WTC11 (cell line): ENCODE measurements at regions not wholly inside any gene's neighbourhood (a gene's known extent, or its start where the extent isn't known, plus 50 kb on each side); places are given as distances from the start of the nearest gene placed in this dataset.

Experiments
- ATAC-seq: fragments of 200-7000 bp; cut with Tn5 transposase; 2 replicates; pipeline ENCODE4 v1.10.0; 2021; ENCODE audit warnings: mild to moderate bottlenecking, moderate library complexity
- CTCF ChIA-PET: fragments of 300-600 bp; sonication (Branson Sonifier 250); formaldehyde crosslinking; loops from one replicate; lab custom pipeline; 2021; ENCODE audit warnings: antibody characterized with exemption; lab: Charles Lee
- POLR2A ChIA-PET: fragments of 350-600 bp; sonication (Branson Sonifier 250); formaldehyde crosslinking; loops from one replicate; lab custom pipeline; 2021; ENCODE audit warnings: antibody characterized with exemption; lab: Charles Lee
- DNase-seq: peaks from one replicate; pipeline ENCODE4 v3.0.0; 2021; ENCODE audit warnings: low spot score
- H3K27ac Mint-ChIP-seq: 2 replicates; pipeline ENCODE4 v1.8.0; 2021; ENCODE audit warnings: mixed read lengths
- H3K27me3 Mint-ChIP-seq: 2 replicates; pipeline ENCODE4 v1.8.0; 2021; ENCODE audit warnings: low read depth, mild to moderate bottlenecking, moderate library complexity, mixed read lengths
- H3K36me3 Mint-ChIP-seq: 2 replicates; pipeline ENCODE4 v1.8.0; 2021; ENCODE audit warnings: mixed read lengths
- H3K4me1 Mint-ChIP-seq: 2 replicates; pipeline ENCODE4 v1.8.0; 2022; ENCODE audit warnings: mixed read lengths
- H3K4me3 Mint-ChIP-seq: 2 replicates; pipeline ENCODE4 v1.8.0; 2021; ENCODE audit warnings: mild to moderate bottlenecking, moderate library complexity, mixed read lengths
- H3K9me3 Mint-ChIP-seq: 2 replicates; pipeline ENCODE4 v1.8.0; 2021; ENCODE audit warnings: mixed read lengths
- KAT7 ChIP-seq: sonication (generic); formaldehyde crosslinking; IDR thresholded peaks from 2 replicates; pipeline ENCODE4 v1.8.1; 2023; ENCODE audit warnings: missing genetic modification reagents, mild to moderate bottlenecking, borderline replicate concordance
- NR3C1 ChIP-seq: sonication (generic); formaldehyde crosslinking; conservative IDR thresholded peaks from 2 replicates; pipeline ENCODE4 v1.8.1; 2023; ENCODE audit warnings: low read depth, mild to moderate bottlenecking, missing genetic modification reagents
- PRRX2 ChIP-seq: fragments of 250-450 bp; sonication (Bioruptor Pico); IDR thresholded peaks from 2 replicates; pipeline ENCODE4 v1.8.0; 2021; ENCODE audit warnings: mild to moderate bottlenecking
- RORB ChIP-seq: fragments of 250-450 bp; sonication (Bioruptor Pico); IDR thresholded peaks from 2 replicates; pipeline ENCODE4 v1.9.0; 2021; ENCODE audit warnings: mild to moderate bottlenecking
- SOX15 ChIP-seq: fragments of 250-450 bp; sonication (Bioruptor Pico); IDR thresholded peaks from 2 replicates; pipeline ENCODE4 v1.9.0; 2021; ENCODE audit warnings: mild to moderate bottlenecking
- ZNF138 ChIP-seq: sonication (generic); formaldehyde crosslinking; conservative IDR thresholded peaks from 2 replicates; pipeline ENCODE4 v1.8.1; 2022; ENCODE audit warnings: mild to moderate bottlenecking, moderate library complexity, missing genetic modification reagents
- ZNF396 ChIP-seq: fragments of 250-450 bp; sonication (Bioruptor Pico); IDR thresholded peaks from 2 replicates; pipeline ENCODE4 v1.8.0; 2021; ENCODE audit warnings: mild to moderate bottlenecking, moderate library complexity, borderline replicate concordance
- ZNF416 ChIP-seq: fragments of 250-450 bp; sonication (Bioruptor Pico); IDR thresholded peaks from 2 replicates; pipeline ENCODE4 v1.9.0; 2021; ENCODE audit warnings: mild to moderate bottlenecking, inconsistent platforms
- TF ChIP-seq, protein P1 (sequence below): fragments of 200-600 bp; IDR thresholded peaks from 2 replicates; pipeline ENCODE4 v1.8.0; 2022; ENCODE audit warnings: antibody characterized with exemption
- TF ChIP-seq, protein P2 (sequence below): fragments of 250-450 bp; sonication (Bioruptor Pico); IDR thresholded peaks from 2 replicates; pipeline ENCODE4 v1.9.0; 2021; ENCODE audit warnings: mild to moderate bottlenecking, borderline replicate concordance
- TF ChIP-seq, protein P3 (sequence below): sonication (generic); formaldehyde crosslinking; IDR thresholded peaks from 2 replicates; pipeline ENCODE4 v1.8.0; 2022; ENCODE audit warnings: missing genetic modification reagents
- TF ChIP-seq, protein P4 (sequence below): fragments of 250-450 bp; sonication (Bioruptor Pico); IDR thresholded peaks from 2 replicates; pipeline ENCODE4 v1.8.0; 2021; ENCODE audit warnings: mild to moderate bottlenecking
- TF ChIP-seq, protein P5 (sequence below): sonication (generic); formaldehyde crosslinking; IDR thresholded peaks from 2 replicates; pipeline ENCODE4 v1.8.1; 2022; ENCODE audit warnings: missing genetic modification reagents, borderline replicate concordance

DNA sequence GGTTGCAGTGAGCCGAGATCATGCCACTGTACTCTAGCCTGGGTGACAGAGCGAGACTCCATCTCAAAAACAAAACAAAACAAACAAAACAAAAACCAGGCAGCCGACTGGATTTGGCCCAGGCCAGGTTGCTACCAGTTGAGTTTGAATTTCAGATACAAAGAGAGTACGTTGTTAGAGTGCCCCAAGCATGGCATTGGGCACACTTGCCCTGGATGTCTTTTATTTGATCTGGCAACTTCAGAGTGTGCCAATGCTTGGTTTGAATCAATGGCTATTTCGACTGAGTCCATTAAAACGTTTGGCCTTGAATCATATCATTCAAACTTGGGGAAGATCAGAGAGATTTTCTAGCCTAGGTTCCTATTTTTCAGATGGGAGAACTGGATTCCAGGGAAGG, 213.4 kb upstream of the SHH start:
- no peaks in the 10 kb centered on the region; the same call in 1 of the 2 replicates for H3K27me3 Mint-ChIP-seq
- ChIA-PET CTCF (no interaction called here), POLR2A (no interaction called here)
- no peaks in the 10 kb centered on the region for H3K4me1 Mint-ChIP-seq
- peaks cover 46% of the 10 kb centered on the region for H3K9me3 Mint-ChIP-seq
- TF ChIP-seq, protein P1, sequence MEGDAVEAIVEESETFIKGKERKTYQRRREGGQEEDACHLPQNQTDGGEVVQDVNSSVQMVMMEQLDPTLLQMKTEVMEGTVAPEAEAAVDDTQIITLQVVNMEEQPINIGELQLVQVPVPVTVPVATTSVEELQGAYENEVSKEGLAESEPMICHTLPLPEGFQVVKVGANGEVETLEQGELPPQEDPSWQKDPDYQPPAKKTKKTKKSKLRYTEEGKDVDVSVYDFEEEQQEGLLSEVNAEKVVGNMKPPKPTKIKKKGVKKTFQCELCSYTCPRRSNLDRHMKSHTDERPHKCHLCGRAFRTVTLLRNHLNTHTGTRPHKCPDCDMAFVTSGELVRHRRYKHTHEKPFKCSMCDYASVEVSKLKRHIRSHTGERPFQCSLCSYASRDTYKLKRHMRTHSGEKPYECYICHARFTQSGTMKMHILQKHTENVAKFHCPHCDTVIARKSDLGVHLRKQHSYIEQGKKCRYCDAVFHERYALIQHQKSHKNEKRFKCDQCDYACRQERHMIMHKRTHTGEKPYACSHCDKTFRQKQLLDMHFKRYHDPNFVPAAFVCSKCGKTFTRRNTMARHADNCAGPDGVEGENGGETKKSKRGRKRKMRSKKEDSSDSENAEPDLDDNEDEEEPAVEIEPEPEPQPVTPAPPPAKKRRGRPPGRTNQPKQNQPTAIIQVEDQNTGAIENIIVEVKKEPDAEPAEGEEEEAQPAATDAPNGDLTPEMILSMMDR = no peak
- TF ChIP-seq NR3C1 = no peak
- H3K4me3 Mint-ChIP-seq = no peak overlapping the region
- H3K36me3 Mint-ChIP-seq = peaks cover 19% of the 10 kb centered on the region
- DNase-seq (no peak), ATAC-seq (no peak)
- no peak overlapping the region for H3K27ac Mint-ChIP-seq

DNA sequence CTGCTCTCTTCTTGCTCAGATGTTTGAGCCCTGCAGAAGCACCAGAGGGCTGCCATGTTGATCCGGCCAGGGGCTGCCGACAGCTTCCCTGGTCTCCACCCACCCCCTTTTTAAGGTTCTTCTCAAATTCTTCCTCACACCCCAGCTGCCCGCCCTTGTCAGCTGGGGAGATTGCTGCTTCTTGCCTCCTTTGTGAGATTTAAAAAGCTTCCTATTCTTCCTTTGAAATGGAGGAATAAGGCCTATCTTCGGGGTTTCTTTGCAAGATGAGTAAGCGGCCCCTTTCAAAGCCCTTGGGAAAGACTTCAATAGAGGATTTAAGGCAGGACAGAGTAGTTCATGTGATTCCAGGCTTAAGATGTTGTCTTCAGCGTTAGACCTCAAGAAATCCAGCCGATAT, 211.9 kb upstream of the SHH start:
- Mint-ChIP-seq H3K4me3 (no peak overlapping the region), H3K27ac (no peak overlapping the region), H3K36me3 (peaks cover 24% of the 10 kb centered on the region), H3K4me1 (no peaks in the 10 kb centered on the region), H3K9me3 (peaks cover 51% of the 10 kb centered on the region), H3K27me3 (no peaks in the 10 kb centered on the region; the same call in none of the 2 replicates)
- ATAC-seq = no peak
- ChIA-PET POLR2A (no interaction called here), CTCF (no interaction called here)
- no peak for DNase-seq
- no peak for TF ChIP-seq ZNF396 (CRISPR knock-in tag)
- TF ChIP-seq, protein P2, sequence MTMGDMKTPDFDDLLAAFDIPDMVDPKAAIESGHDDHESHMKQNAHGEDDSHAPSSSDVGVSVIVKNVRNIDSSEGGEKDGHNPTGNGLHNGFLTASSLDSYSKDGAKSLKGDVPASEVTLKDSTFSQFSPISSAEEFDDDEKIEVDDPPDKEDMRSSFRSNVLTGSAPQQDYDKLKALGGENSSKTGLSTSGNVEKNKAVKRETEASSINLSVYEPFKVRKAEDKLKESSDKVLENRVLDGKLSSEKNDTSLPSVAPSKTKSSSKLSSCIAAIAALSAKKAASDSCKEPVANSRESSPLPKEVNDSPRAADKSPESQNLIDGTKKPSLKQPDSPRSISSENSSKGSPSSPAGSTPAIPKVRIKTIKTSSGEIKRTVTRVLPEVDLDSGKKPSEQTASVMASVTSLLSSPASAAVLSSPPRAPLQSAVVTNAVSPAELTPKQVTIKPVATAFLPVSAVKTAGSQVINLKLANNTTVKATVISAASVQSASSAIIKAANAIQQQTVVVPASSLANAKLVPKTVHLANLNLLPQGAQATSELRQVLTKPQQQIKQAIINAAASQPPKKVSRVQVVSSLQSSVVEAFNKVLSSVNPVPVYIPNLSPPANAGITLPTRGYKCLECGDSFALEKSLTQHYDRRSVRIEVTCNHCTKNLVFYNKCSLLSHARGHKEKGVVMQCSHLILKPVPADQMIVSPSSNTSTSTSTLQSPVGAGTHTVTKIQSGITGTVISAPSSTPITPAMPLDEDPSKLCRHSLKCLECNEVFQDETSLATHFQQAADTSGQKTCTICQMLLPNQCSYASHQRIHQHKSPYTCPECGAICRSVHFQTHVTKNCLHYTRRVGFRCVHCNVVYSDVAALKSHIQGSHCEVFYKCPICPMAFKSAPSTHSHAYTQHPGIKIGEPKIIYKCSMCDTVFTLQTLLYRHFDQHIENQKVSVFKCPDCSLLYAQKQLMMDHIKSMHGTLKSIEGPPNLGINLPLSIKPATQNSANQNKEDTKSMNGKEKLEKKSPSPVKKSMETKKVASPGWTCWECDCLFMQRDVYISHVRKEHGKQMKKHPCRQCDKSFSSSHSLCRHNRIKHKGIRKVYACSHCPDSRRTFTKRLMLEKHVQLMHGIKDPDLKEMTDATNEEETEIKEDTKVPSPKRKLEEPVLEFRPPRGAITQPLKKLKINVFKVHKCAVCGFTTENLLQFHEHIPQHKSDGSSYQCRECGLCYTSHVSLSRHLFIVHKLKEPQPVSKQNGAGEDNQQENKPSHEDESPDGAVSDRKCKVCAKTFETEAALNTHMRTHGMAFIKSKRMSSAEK = no peak

DNA sequence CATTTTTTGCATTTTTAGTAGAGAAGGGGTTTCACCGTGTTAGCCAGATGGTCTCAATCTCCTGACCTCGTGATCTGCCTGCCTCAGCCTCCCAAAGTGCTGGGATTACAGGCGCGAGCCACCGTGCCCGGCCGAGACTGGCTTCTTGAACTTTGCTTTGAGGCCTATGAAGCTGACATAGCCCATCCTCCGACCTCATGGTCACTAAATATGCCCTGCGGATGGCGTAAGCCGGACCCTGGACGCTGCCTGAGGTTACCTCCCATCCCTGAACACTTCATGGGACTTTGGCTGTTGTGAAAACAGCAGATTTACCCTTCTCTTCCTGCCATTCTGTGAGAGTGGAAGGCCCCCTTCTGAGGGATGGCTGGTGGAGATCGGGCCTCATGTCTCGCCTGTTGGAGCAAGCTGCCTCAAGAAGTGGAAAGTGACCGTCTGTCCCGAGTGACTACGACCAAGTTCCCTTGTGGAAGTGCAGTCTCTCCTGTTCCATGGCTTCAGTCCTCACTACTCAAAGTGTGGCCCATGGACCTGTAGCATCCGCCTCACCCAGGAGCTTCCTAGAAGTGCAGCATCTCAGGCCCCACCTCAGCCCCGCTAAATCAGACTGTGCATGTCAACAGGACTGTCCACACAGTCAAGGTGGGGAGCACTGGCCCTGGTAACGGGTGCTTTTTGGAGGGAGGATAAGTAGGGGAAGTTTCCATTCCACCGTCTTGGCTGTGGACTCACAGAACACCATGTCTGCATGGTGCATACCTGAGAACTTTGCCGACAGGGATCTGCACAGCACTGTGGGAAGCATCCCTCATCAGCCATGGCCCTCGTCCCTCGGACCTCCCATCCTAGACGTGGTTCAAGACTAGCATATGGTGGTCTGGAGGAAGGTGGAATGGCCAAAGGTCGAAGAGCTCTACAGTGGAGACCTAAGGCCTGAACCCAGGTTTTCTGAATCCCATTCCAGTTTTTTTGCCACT, 210.5 kb upstream of the SHH start:
- H3K27ac Mint-ChIP-seq = no peak overlapping the region
- H3K4me1 Mint-ChIP-seq = no peaks in the 10 kb centered on the region
- H3K9me3 Mint-ChIP-seq = peaks cover 52% of the 10 kb centered on the region
- DNase-seq (no peak), ATAC-seq (no peak)
- H3K36me3 Mint-ChIP-seq = peaks cover 24% of the 10 kb centered on the region
- POLR2A ChIA-PET = no interaction called here
- TF ChIP-seq, protein P3, sequence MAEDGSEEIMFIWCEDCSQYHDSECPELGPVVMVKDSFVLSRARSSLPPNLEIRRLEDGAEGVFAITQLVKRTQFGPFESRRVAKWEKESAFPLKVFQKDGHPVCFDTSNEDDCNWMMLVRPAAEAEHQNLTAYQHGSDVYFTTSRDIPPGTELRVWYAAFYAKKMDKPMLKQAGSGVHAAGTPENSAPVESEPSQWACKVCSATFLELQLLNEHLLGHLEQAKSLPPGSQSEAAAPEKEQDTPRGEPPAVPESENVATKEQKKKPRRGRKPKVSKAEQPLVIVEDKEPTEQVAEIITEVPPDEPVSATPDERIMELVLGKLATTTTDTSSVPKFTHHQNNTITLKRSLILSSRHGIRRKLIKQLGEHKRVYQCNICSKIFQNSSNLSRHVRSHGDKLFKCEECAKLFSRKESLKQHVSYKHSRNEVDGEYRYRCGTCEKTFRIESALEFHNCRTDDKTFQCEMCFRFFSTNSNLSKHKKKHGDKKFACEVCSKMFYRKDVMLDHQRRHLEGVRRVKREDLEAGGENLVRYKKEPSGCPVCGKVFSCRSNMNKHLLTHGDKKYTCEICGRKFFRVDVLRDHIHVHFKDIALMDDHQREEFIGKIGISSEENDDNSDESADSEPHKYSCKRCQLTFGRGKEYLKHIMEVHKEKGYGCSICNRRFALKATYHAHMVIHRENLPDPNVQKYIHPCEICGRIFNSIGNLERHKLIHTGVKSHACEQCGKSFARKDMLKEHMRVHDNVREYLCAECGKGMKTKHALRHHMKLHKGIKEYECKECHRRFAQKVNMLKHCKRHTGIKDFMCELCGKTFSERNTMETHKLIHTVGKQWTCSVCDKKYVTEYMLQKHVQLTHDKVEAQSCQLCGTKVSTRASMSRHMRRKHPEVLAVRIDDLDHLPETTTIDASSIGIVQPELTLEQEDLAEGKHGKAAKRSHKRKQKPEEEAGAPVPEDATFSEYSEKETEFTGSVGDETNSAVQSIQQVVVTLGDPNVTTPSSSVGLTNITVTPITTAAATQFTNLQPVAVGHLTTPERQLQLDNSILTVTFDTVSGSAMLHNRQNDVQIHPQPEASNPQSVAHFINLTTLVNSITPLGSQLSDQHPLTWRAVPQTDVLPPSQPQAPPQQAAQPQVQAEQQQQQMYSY = no peak
- TF ChIP-seq, protein P4, sequence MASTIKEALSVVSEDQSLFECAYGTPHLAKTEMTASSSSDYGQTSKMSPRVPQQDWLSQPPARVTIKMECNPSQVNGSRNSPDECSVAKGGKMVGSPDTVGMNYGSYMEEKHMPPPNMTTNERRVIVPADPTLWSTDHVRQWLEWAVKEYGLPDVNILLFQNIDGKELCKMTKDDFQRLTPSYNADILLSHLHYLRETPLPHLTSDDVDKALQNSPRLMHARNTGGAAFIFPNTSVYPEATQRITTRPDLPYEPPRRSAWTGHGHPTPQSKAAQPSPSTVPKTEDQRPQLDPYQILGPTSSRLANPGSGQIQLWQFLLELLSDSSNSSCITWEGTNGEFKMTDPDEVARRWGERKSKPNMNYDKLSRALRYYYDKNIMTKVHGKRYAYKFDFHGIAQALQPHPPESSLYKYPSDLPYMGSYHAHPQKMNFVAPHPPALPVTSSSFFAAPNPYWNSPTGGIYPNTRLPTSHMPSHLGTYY (CRISPR knock-in tag) = no peak
- TF ChIP-seq, protein P5, sequence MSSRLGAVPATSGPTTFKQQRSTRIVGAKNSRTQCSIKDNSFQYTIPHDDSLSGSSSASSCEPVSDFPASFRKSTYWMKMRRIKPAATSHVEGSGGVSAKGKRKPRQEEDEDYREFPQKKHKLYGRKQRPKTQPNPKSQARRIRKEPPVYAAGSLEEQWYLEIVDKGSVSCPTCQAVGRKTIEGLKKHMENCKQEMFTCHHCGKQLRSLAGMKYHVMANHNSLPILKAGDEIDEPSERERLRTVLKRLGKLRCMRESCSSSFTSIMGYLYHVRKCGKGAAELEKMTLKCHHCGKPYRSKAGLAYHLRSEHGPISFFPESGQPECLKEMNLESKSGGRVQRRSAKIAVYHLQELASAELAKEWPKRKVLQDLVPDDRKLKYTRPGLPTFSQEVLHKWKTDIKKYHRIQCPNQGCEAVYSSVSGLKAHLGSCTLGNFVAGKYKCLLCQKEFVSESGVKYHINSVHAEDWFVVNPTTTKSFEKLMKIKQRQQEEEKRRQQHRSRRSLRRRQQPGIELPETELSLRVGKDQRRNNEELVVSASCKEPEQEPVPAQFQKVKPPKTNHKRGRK (CRISPR knock-in tag) = no peak
- no peak for TF ChIP-seq SOX15
- TF ChIP-seq RORB (CRISPR knock-in tag) = no peak
- TF ChIP-seq PRRX2 (CRISPR knock-in tag) = no peak
- TF ChIP-seq ZNF138 (CRISPR knock-in tag) = no peak
- TF ChIP-seq ZNF416 = no peak
- no peak for TF ChIP-seq KAT7
- CTCF ChIA-PET = no interaction called here
- H3K4me3 Mint-ChIP-seq = no peak overlapping the region
- no peaks in the 10 kb centered on the region; the same call in none of the 2 replicates for H3K27me3 Mint-ChIP-seq
